ENCODE measurements at regions not wholly inside any gene's neighbourhood (a gene's known extent, or its start where the extent isn't known, plus 50 kb on each side); places are given as distances from the start of the nearest gene placed in this dataset.

DNA sequence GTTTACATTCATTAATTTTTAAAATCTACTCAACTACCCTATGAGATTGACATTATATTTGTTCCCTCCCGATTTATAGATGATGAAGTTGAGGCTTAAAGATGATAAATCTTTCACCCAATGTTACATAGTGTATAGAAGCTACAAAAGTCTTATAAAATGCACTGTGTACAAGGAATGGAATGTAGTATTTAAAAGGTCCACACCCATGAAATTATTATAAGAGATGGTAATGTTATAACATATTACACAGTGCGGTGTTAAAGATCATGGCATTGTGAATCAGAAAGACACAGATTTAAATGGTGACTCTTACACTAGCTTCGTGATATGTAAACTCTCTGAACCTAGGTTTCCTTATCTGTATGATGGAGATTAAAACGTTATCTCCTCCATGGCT is 141.6 kb upstream of the CHD1 start:
- Mint-ChIP-seq H3K4me3 (ENCODE audit: unreplicated experiment) (no peak overlapping the region), H3K27me3 (ENCODE audit: insufficient read depth, unreplicated experiment) (peaks cover 12% of the 10 kb centered on the region), H3K36me3 (ENCODE audit: insufficient read depth, unreplicated experiment) (no peaks in the 10 kb centered on the region), H3K27ac (ENCODE audit: unreplicated experiment) (no peak overlapping the region), H3K9me3 (ENCODE audit: unreplicated experiment) (no peaks in the 10 kb centered on the region), H3K4me1 (ENCODE audit: low read depth, unreplicated experiment) (no peaks in the 10 kb centered on the region)
- no peaks in the 10 kb centered on the region for H3K27me3 ChIP-seq (replicated peaks; ENCODE audit: control insufficient read depth, insufficient read depth, low read length)
- no peak for DNase-seq
- no peaks in the 10 kb centered on the region for H3K4me1 ChIP-seq
- intact Hi-C loops (cut with micrococcal nuclease; ENCODE audit: unreplicated experiment), result no loop called here
- TF ChIP-seq, protein P1, sequence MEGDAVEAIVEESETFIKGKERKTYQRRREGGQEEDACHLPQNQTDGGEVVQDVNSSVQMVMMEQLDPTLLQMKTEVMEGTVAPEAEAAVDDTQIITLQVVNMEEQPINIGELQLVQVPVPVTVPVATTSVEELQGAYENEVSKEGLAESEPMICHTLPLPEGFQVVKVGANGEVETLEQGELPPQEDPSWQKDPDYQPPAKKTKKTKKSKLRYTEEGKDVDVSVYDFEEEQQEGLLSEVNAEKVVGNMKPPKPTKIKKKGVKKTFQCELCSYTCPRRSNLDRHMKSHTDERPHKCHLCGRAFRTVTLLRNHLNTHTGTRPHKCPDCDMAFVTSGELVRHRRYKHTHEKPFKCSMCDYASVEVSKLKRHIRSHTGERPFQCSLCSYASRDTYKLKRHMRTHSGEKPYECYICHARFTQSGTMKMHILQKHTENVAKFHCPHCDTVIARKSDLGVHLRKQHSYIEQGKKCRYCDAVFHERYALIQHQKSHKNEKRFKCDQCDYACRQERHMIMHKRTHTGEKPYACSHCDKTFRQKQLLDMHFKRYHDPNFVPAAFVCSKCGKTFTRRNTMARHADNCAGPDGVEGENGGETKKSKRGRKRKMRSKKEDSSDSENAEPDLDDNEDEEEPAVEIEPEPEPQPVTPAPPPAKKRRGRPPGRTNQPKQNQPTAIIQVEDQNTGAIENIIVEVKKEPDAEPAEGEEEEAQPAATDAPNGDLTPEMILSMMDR (IDR thresholded peaks at IDR 0.05; ENCODE audit: insufficient read depth in 1 of 2, low read depth in 1 of 2, low read length in 1 of 2, severe bottlenecking in 1 of 2, unreplicated experiment in 1 of 2), result no peak
- no TSS peak for BruUV-seq (replicated peaks)
- no peak overlapping the region for H3K4me3 ChIP-seq (ENCODE audit: low read depth, low read length)
- H3K36me3 ChIP-seq (ENCODE audit: control insufficient read depth, insufficient read depth, low read length), result no peaks in the 10 kb centered on the region
- CTCF ChIA-PET, result interaction anchor here (0.6 kb wide), 1 partner anchor 34 kb away, joined by 5 read pairs; no protein-coding TSS in a partner anchor
- H3K9me3 ChIP-seq, result 0 out of 2 replicates have a peak, but pooled peaks cover 5% of the 10 kb centered on the region
- POLR2A ChIA-PET, result no interaction called here

DNA sequence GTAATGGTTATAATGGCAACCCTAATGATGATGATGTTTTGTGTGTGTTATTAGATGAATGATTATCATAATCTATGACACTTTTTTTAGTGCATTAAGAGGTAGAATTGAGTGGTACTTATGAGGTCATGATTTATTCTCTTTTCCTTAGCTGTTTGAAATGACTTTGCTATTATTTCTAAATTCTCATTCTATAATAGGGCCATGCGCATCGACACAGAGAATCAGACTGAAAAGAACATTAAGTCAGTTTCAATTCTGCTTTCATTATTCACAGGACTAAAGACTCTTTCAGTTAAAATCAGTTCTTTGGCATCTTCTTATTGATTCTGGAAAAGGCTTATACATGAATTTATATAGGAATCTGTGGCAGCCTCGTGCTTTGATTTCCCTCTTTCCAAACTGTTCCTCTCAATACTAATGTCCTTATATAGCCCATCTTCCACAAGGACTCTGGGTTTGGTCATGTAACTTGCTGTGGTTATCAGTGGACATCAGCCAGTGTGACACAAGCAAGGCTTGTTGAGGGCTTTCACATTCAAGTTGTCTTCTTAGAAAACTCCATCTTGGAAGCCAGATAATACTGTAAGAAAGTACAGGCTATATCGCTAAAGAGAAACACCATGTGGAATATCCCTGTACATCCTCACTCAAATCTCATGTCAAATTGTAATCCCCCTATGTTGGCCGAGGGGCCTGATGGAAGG is 140.3 kb upstream of the CHD1 start:
- ChIA-PET CTCF (no interaction called here), POLR2A (no interaction called here)
- H3K4me3 ChIP-seq (ENCODE audit: low read depth, low read length), result no peak overlapping the region
- no peaks in the 10 kb centered on the region for H3K4me1 ChIP-seq
- H3K36me3 ChIP-seq (ENCODE audit: control insufficient read depth, insufficient read depth, low read length), result no peaks in the 10 kb centered on the region
- Mint-ChIP-seq H3K4me3 (ENCODE audit: unreplicated experiment) (no peak overlapping the region), H3K27me3 (ENCODE audit: insufficient read depth, unreplicated experiment) (peaks cover 13% of the 10 kb centered on the region), H3K4me1 (ENCODE audit: low read depth, unreplicated experiment) (no peaks in the 10 kb centered on the region), H3K36me3 (ENCODE audit: insufficient read depth, unreplicated experiment) (no peaks in the 10 kb centered on the region), H3K9me3 (ENCODE audit: unreplicated experiment) (no peaks in the 10 kb centered on the region), H3K27ac (ENCODE audit: unreplicated experiment) (no peak overlapping the region)
- H3K9me3 ChIP-seq, result 0 out of 2 replicates have a peak, but pooled peaks cover 5% of the 10 kb centered on the region
- H3K27me3 ChIP-seq (replicated peaks; ENCODE audit: control insufficient read depth, insufficient read depth, low read length), result no peaks in the 10 kb centered on the region
- BruUV-seq (replicated peaks), result no TSS peak
- intact Hi-C loops (cut with micrococcal nuclease; ENCODE audit: unreplicated experiment), result no loop called here
- TF ChIP-seq, protein P1 (IDR thresholded peaks at IDR 0.05; ENCODE audit: insufficient read depth in 1 of 2, low read depth in 1 of 2, low read length in 1 of 2, severe bottlenecking in 1 of 2, unreplicated experiment in 1 of 2), result no peak
- DNase-seq, result no peak

DNA sequence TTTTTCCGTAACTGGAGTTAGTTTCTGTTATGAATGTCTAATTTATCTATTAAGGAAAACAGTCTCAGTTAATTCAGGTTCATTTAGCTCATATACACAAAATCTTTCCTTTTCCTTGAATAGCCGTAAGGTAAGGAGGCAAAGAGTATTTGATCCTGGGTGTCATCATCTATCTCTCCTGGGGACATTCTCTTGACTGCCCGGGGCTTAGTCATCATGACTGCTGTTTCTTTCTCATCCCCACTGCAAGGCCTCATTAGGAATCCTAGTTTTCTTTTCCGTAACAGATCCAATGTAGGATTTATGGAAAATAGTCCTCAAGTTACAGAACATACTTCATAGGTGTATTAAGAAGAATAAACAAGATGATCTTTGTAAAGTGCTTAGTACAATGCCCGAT is 134.9 kb upstream of the CHD1 start:
- Mint-ChIP-seq H3K27me3 (ENCODE audit: insufficient read depth, unreplicated experiment) (peaks cover 14% of the 10 kb centered on the region), H3K9me3 (ENCODE audit: unreplicated experiment) (no peaks in the 10 kb centered on the region), H3K4me1 (ENCODE audit: low read depth, unreplicated experiment) (peaks cover 13% of the 10 kb centered on the region), H3K4me3 (ENCODE audit: unreplicated experiment) (no peak overlapping the region), H3K27ac (ENCODE audit: unreplicated experiment) (no peak overlapping the region), H3K36me3 (ENCODE audit: insufficient read depth, unreplicated experiment) (no peaks in the 10 kb centered on the region)
- H3K4me1 ChIP-seq, result no peaks in the 10 kb centered on the region
- ChIA-PET POLR2A (no interaction called here), CTCF (no interaction called here)
- H3K36me3 ChIP-seq (ENCODE audit: control insufficient read depth, insufficient read depth, low read length), result no peaks in the 10 kb centered on the region
- H3K27me3 ChIP-seq (replicated peaks; ENCODE audit: control insufficient read depth, insufficient read depth, low read length), result no peaks in the 10 kb centered on the region
- TF ChIP-seq, protein P1 (IDR thresholded peaks at IDR 0.05; ENCODE audit: insufficient read depth in 1 of 2, low read depth in 1 of 2, low read length in 1 of 2, severe bottlenecking in 1 of 2, unreplicated experiment in 1 of 2), result no peak
- DNase-seq, result no peak
- H3K4me3 ChIP-seq (ENCODE audit: low read depth, low read length), result no peak overlapping the region
- H3K9me3 ChIP-seq, result no peaks in the 10 kb centered on the region
- intact Hi-C loops (cut with micrococcal nuclease; ENCODE audit: unreplicated experiment), result no loop called here
- BruUV-seq (replicated peaks), result no TSS peak
